Kidney (tissue), 13 donors: ENCODE measurements at regions not wholly inside any gene's neighbourhood (a gene's known extent, or its start where the extent isn't known, plus 50 kb on each side); places are given as distances from the start of the nearest gene placed in this dataset.

Source experiments
- DNase-seq, 5 donors: peaks; one replicate each; pipeline ENCODE4 v3.0.0-alpha.2; 2013 to 2020
- FAIRE-seq: peaks from 2 replicates; lab custom pipeline; 2012; peaks lifted over from hg19 to GRCh38; lab: Jason Lieb, UNC
- H3K27ac ChIP-seq, 2 donors: one replicate each; pipeline ENCODE4 v1.7.0; 2013; ENCODE audit warnings: low read depth in 2 of 2, low read length in 2 of 2, inconsistent platforms in 1 of 2
- H3K27me3 ChIP-seq: one replicate; pipeline ENCODE4 v1.7.1; 2013; ENCODE audit warnings: low read length, inconsistent platforms; ENCODE audit not compliant: control insufficient read depth, insufficient read depth
- H3K36me3 ChIP-seq, 3 donors: one replicate each; pipeline versions ENCODE4 v1.7.0 to v1.7.1; 2013; ENCODE audit warnings: low read length in 3 of 3, control low read depth in 1 of 3, inconsistent platforms in 1 of 3; ENCODE audit not compliant: insufficient read depth in 3 of 3, control insufficient read depth in 2 of 3
- H3K4me1 ChIP-seq, 3 donors: one replicate each; pipeline versions ENCODE4 v1.7.0 to v1.7.1; 2013; ENCODE audit warnings: low read length in 3 of 3, inconsistent platforms in 1 of 3, low read depth in 1 of 3; ENCODE audit not compliant: control insufficient read depth in 2 of 3, insufficient read depth in 2 of 3
- H3K4me3 ChIP-seq, 3 donors: one replicate each; pipeline versions ENCODE4 v1.7.0 to v1.8.1; 2013; ENCODE audit warnings: low read length in 3 of 3, control low read depth in 1 of 3, inconsistent platforms in 1 of 3
- H3K9ac ChIP-seq, 3 donors: one replicate each; pipeline versions ENCODE4 v1.7.0 to v1.7.1; 2013; ENCODE audit warnings: low read length in 3 of 3, control low read depth in 1 of 3, inconsistent platforms in 1 of 3
- H3K9me3 ChIP-seq, 3 donors: one replicate each; pipeline versions ENCODE4 v1.7.0 to v1.7.1; 2013; ENCODE audit warnings: low read length in 3 of 3, control low read depth in 1 of 3, inconsistent platforms in 1 of 3; ENCODE audit not compliant: control insufficient read depth in 2 of 3, insufficient read depth in 1 of 3
- CTCF ChIP-seq: IDR thresholded peaks from 3 replicates; pipeline ENCODE4 v1.5.1; 2012; ENCODE audit warnings: mild to moderate bottlenecking, moderate library complexity, borderline replicate concordance; ENCODE audit not compliant: insufficient read depth; ENCODE audit errors: extremely low read depth
- intact Hi-C: fragments of 100-400 bp; cut with DNase I; formaldehyde crosslinking; loops from one replicate; pipeline ENCODE4 v1.11.1; 2022
- donor health status: control.
- donor health status: control.
- donor health status: control.
- donor health status: control.
- donor health status: control.
- donor health status: DM: yes; HTN: yes; CAD: no.
- donor health status: Normal renal cell carcinoma (clear cell type).

DNA sequence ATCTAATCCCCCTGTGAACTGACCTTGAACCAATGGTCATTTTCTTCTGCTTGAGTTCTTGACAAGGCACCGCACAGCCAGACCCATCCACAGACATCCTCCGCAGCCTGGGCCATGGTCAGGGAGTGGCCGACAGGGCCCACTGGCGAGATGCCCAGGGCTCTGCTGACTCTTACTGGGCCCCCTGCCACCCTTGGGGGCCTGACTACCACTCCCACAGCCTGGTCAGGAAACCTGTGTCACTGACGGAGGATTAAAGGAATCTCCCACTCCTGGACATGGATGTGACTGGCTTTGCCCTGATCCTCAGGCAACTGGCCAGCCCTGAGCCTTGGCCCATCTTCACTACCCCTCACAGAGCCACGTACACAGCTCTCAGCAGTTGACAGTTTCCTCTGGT lies 50.4 kb upstream of the ENO4 start:
- Histone ChIP-seq H3K4me1 (no peaks in the 10 kb centered on the region), H3K27me3 (no peaks in the 10 kb centered on the region), H3K27ac (no peak overlapping the region), H3K9me3 (no peaks in the 10 kb centered on the region), H3K36me3 (no peaks in the 10 kb centered on the region), H3K4me3 (no peak overlapping the region), H3K9ac (no peak overlapping the region)
- DNase-seq (no peak), FAIRE-seq (no peak)
- intact Hi-C loops: loop anchor here (5.0 kb wide), 1 partner anchor 378 kb away; no protein-coding TSS in a partner anchor
- no peak for TF ChIP-seq CTCF
